ENCODE measurements at regions not wholly inside any gene's neighbourhood (a gene's known extent, or its start where the extent isn't known, plus 50 kb on each side); places are given as distances from the start of the nearest gene placed in this dataset.
"Not testable (repeated sequence)": the region's sequence is repeated elsewhere in the genome, so short reads cannot be mapped to it uniquely, and the experiment has no call there.

GRCh38 chr1:173257805-173258204, 50.7 kb upstream of the TNFSF4 start:
- peaks cover 15% of the 10 kb centered on the region for H3K9me3 Mint-ChIP-seq
- ChIA-PET CTCF (interaction anchor here (0.5 to 0.7 kb wide), 2 partner anchors 160 to 567 kb away, joined by 3 read pairs; no protein-coding TSS in a partner anchor), POLR2A (interaction anchor here (0.8 kb wide), 1 partner anchor 160 kb away, joined by 4 read pairs; no protein-coding TSS in a partner anchor)
- no peak for DNase-seq
- H3K36me3 Mint-ChIP-seq (ENCODE audit: low read depth), result peaks cover 5% of the 10 kb centered on the region
- no peak for ATAC-seq (ENCODE audit: low read depth)
- intact Hi-C loops (cut with micrococcal nuclease), result loop anchor here (5.0 kb wide), 1 partner anchor 564 kb away; the partner anchor contains the start of genes CENPL and DARS2
- H3K4me3 Mint-ChIP-seq, result no peak overlapping the region
- H3K27ac Mint-ChIP-seq, result no peak overlapping the region
- peaks cover 29% of the 10 kb centered on the region for H3K4me1 Mint-ChIP-seq
- H3K27me3 Mint-ChIP-seq, result no peaks in the 10 kb centered on the region
- TF ChIP-seq CTCF (IDR thresholded peaks at IDR 0.05), result no peak

GRCh38 chr1:173258479-173259264, 51.5 kb upstream of the TNFSF4 start:
- Mint-ChIP-seq H3K27ac (no peak overlapping the region), H3K27me3 (no peaks in the 10 kb centered on the region), H3K4me1 (peaks cover 31% of the 10 kb centered on the region), H3K4me3 (no peak overlapping the region), H3K9me3 (peaks cover 15% of the 10 kb centered on the region), H3K36me3 (ENCODE audit: low read depth) (peaks cover 5% of the 10 kb centered on the region)
- ATAC-seq (ENCODE audit: low read depth), result no peak
- no peak for DNase-seq
- CTCF ChIA-PET, result interaction anchor here (0.7 to 1.0 kb wide), 2 partner anchors 159 to 433 kb away, joined by 3 read pairs; no protein-coding TSS in a partner anchor
- no peak for TF ChIP-seq CTCF (IDR thresholded peaks at IDR 0.05)
- POLR2A ChIA-PET, result no interaction called here
- intact Hi-C loops (cut with micrococcal nuclease), result loop anchor here (5.0 kb wide), 1 partner anchor 564 kb away; the partner anchor contains the start of genes CENPL and DARS2

- H3K36me3 Mint-ChIP-seq (ENCODE audit: low read depth); H3K27me3 Mint-ChIP-seq; DNase-seq; H3K27ac Mint-ChIP-seq; H3K4me3 Mint-ChIP-seq; ATAC-seq (ENCODE audit: low read depth); intact Hi-C loops (cut with micrococcal nuclease); CTCF ChIA-PET: not testable (repeated sequence)
- POLR2A ChIA-PET, result interaction anchor here (0.6 kb wide), 1 partner anchor 158 kb away, joined by 6 read pairs; no protein-coding TSS in a partner anchor
- Mint-ChIP-seq H3K4me1 (peaks cover 22% of the 10 kb centered on the region), H3K9me3 (peaks cover 15% of the 10 kb centered on the region)
These were observed 53.2 kb upstream of the TNFSF4 start for GRCh38 chr1:173260329-173260728.

- no peak for TF ChIP-seq CTCF (IDR thresholded peaks at IDR 0.05)
- Mint-ChIP-seq H3K9me3 (no peaks in the 10 kb centered on the region), H3K36me3 (ENCODE audit: low read depth) (no peaks in the 10 kb centered on the region), H3K27me3 (no peaks in the 10 kb centered on the region), H3K4me1 (peaks cover 28% of the 10 kb centered on the region), H3K27ac (no peak overlapping the region), H3K4me3 (no peak overlapping the region)
- POLR2A ChIA-PET, result no interaction called here
- DNase-seq, result no peak
- intact Hi-C loops (cut with micrococcal nuclease), result no loop called here
- no peak for ATAC-seq (ENCODE audit: low read depth)
- CTCF ChIA-PET, result interaction anchor here (1.6 kb wide), 1 partner anchor 441 kb away, joined by 3 read pairs; no protein-coding TSS in a partner anchor
These were observed 59.7 kb upstream of the TNFSF4 start for GRCh38 chr1:173266841-173267240.

- peaks cover 21% of the 10 kb centered on the region for H3K4me1 Mint-ChIP-seq
- H3K4me3 Mint-ChIP-seq, result no peak overlapping the region
- H3K36me3 Mint-ChIP-seq (ENCODE audit: low read depth), result no peaks in the 10 kb centered on the region
- ATAC-seq (ENCODE audit: low read depth) (peak; percentile 65), DNase-seq (no peak)
- CTCF ChIA-PET, result interaction anchor here (1.3 to 1.6 kb wide), 2 partner anchors 12 to 441 kb away, joined by 3 to 4 read pairs; no protein-coding TSS in a partner anchor
- no peaks in the 10 kb centered on the region for H3K9me3 Mint-ChIP-seq
- no peaks in the 10 kb centered on the region for H3K27me3 Mint-ChIP-seq
- POLR2A ChIA-PET, result no interaction called here
- intact Hi-C loops (cut with micrococcal nuclease), result no loop called here
- no peak for TF ChIP-seq CTCF (IDR thresholded peaks at IDR 0.05)
- no peak overlapping the region for H3K27ac Mint-ChIP-seq
These were observed 60.4 kb upstream of the TNFSF4 start for GRCh38 chr1:173267453-173267945.

All from activated B cell treated with CpG ODN at 0.5 μM for 24 hours (primary cell).